IMR-90 (cell line): ENCODE measurements at regions not wholly inside any gene's neighbourhood (a gene's known extent, or its start where the extent isn't known, plus 50 kb on each side); places are given as distances from the start of the nearest gene placed in this dataset.

ENCODE experiments used
- ATAC-seq: fragments of 200-7000 bp; cut with Tn5 transposase; 2 replicates; pipeline ENCODE4 v1.9.1; 2020; ENCODE audit warnings: low read depth, mild to moderate bottlenecking, moderate library complexity
- BruUV-seq: library from RNA; stranded (reverse); fragments of 400-500 nt; replicated peaks from 2 replicates; lab custom pipeline; 2021; lab: Mats Ljungman, UMichigan
- CTCF ChIA-PET: fragments of 300-600 bp; formaldehyde crosslinking; extraction: SDS; loops from one replicate; lab custom pipeline; 2021; ENCODE audit warnings: antibody characterized with exemption; lab: Yijun Ruan, JAX
- POLR2A ChIA-PET: fragments of 300-600 bp; sonication (Branson Sonifier 250); formaldehyde crosslinking; loops from one replicate; lab custom pipeline; 2022; ENCODE audit warnings: antibody characterized with exemption; ENCODE audit not compliant: unreplicated experiment; lab: Charles Lee
- DNase-seq: peaks from one replicate; pipeline ENCODE4 v3.0.0; 2013
- H2AFZ ChIP-seq: replicated peaks from 2 replicates; pipeline ENCODE3; 2013; ENCODE audit warnings: low read length, mild to moderate bottlenecking; ENCODE audit not compliant: poor library complexity
- H2AK5ac ChIP-seq: 2 replicates; pipeline ENCODE4 v1.6.1; 2013; ENCODE audit warnings: low read depth, low read length, inconsistent platforms
- H2AK9ac ChIP-seq: replicated peaks from 2 replicates; pipeline ENCODE3; 2013; ENCODE audit warnings: mild to moderate bottlenecking, low read depth, low read length, moderate library complexity; ENCODE audit not compliant: poor library complexity
- H2BK120ac ChIP-seq: 2 replicates; pipeline ENCODE4 v1.6.1; 2013; ENCODE audit warnings: low read depth, low read length, inconsistent platforms
- H2BK15ac ChIP-seq: 3 replicates; pipeline ENCODE4 v1.6.1; 2013; ENCODE audit warnings: low read depth, low read length, inconsistent platforms
- H2BK20ac ChIP-seq: 2 replicates; pipeline ENCODE4 v1.6.1; 2013; ENCODE audit warnings: low read depth, mild to moderate bottlenecking, inconsistent platforms, low read length, moderate library complexity
- H2BK5ac ChIP-seq: 2 replicates; pipeline ENCODE4 v1.6.1; 2013; ENCODE audit warnings: mild to moderate bottlenecking, low read depth, low read length, inconsistent platforms; ENCODE audit not compliant: poor library complexity, severe bottlenecking
- H3K14ac ChIP-seq: replicated peaks from 2 replicates; pipeline ENCODE4 v1.6.1; 2013; ENCODE audit warnings: low read depth, low read length, inconsistent platforms
- H3K18ac ChIP-seq: 2 replicates; pipeline ENCODE4 v1.6.1; 2013; ENCODE audit warnings: low read depth, low read length, control low read depth
- H3K23ac ChIP-seq: 2 replicates; pipeline ENCODE4 v1.6.1; 2013; ENCODE audit warnings: low read depth, low read length, inconsistent platforms
- H3K27ac ChIP-seq: 2 replicates; pipeline ENCODE4 v1.5.1; 2013; ENCODE audit warnings: mild to moderate bottlenecking, control low read depth, low read length; ENCODE audit not compliant: insufficient read depth
- H3K27me3 ChIP-seq: 2 replicates; pipeline ENCODE4 v1.6.1; 2013; ENCODE audit warnings: low read length; ENCODE audit not compliant: control insufficient read depth, insufficient read depth
- H3K36me3 ChIP-seq: 2 replicates; pipeline ENCODE4 v1.6.1; 2013; ENCODE audit warnings: low read length, mixed read lengths; ENCODE audit not compliant: control insufficient read depth, insufficient read depth
- H3K4ac ChIP-seq: 2 replicates; pipeline ENCODE4 v1.6.1; 2013; ENCODE audit warnings: low read depth, low read length, inconsistent platforms
- H3K4me1 ChIP-seq: 2 replicates; pipeline ENCODE4 v1.6.1; 2013; ENCODE audit warnings: low read length, mixed read lengths; ENCODE audit not compliant: control insufficient read depth, insufficient read depth
- H3K4me2 ChIP-seq: 2 replicates; pipeline ENCODE4 v1.6.1; 2013; ENCODE audit warnings: low read depth, mild to moderate bottlenecking, control low read depth, low read length, moderate library complexity
- H3K4me3 ChIP-seq: 2 replicates; pipeline ENCODE4 v1.5.1; 2013; ENCODE audit warnings: low read depth, mild to moderate bottlenecking, control low read depth, low read length, moderate library complexity; ENCODE audit not compliant: insufficient read depth
- H3K56ac ChIP-seq: 2 replicates; pipeline ENCODE4 v1.6.1; 2013; ENCODE audit warnings: low read length, inconsistent platforms; ENCODE audit not compliant: insufficient read depth; ENCODE audit errors: extremely low read depth
- H3K79me1 ChIP-seq, 2 experiments: 2 replicates each; pipeline ENCODE4 v1.6.1; 2013; ENCODE audit warnings: low read length in 2 of 2, inconsistent platforms in 1 of 2, low read depth in 1 of 2
- H3K9ac ChIP-seq: 2 replicates; pipeline ENCODE4 v1.6.1; 2013; ENCODE audit warnings: low read depth, low read length, control low read depth
- H3K9me1 ChIP-seq: 2 replicates; pipeline ENCODE4 v1.6.1; 2013; ENCODE audit warnings: low read length, inconsistent platforms; ENCODE audit not compliant: insufficient read depth
- H3K9me3 ChIP-seq: 2 replicates; pipeline ENCODE4 v1.6.1; 2013; ENCODE audit warnings: low read length; ENCODE audit not compliant: control insufficient read depth, insufficient read depth
- H4K20me1 ChIP-seq: 2 replicates; pipeline ENCODE4 v1.6.1; 2013; ENCODE audit warnings: low read length, inconsistent platforms; ENCODE audit not compliant: insufficient read depth
- H4K5ac ChIP-seq: 2 replicates; pipeline ENCODE4 v1.6.1; 2013; ENCODE audit warnings: mild to moderate bottlenecking, low read depth, low read length, control low read depth
- H4K8ac ChIP-seq, 2 experiments: 2 replicates each; pipeline ENCODE4 v1.6.1; 2013; ENCODE audit warnings: low read depth in 2 of 2, low read length in 2 of 2, control low read depth in 1 of 2, inconsistent platforms in 1 of 2
- H4K91ac ChIP-seq: 2 replicates; pipeline ENCODE4 v1.6.1; 2013; ENCODE audit warnings: low read depth, low read length, inconsistent platforms; ENCODE audit not compliant: insufficient read depth
- CEBPB ChIP-seq: IDR thresholded peaks from 2 replicates; pipeline ENCODE4 v1.6.1; 2012; ENCODE audit warnings: low read depth, low read length, improper control_type of control experiment
- CHD1 ChIP-seq: IDR thresholded peaks from 2 replicates; pipeline ENCODE4 v1.6.1; 2012; ENCODE audit warnings: low read depth, low read length, improper control_type of control experiment
- MAZ ChIP-seq: IDR thresholded peaks from 2 replicates; pipeline ENCODE4 v1.6.1; 2012; ENCODE audit warnings: low read depth, mild to moderate bottlenecking, low read length, improper control_type of control experiment, moderate library complexity, borderline replicate concordance
- NFE2L2 ChIP-seq: fragments of 150-350 bp; IDR thresholded peaks from 2 replicates; pipeline ENCODE4 v1.6.1; 2016; ENCODE audit warnings: low read depth, mild to moderate bottlenecking, low read length
- RAD21 ChIP-seq: IDR thresholded peaks from 2 replicates; pipeline ENCODE4 v1.6.1; 2012; ENCODE audit warnings: low read length, improper control_type of control experiment
- RCOR1 ChIP-seq: IDR thresholded peaks from 2 replicates; pipeline ENCODE4 v1.6.1; 2012; ENCODE audit warnings: mild to moderate bottlenecking, low read length, improper control_type of control experiment; ENCODE audit not compliant: insufficient replicate concordance
- RFX5 ChIP-seq: IDR thresholded peaks from 2 replicates; pipeline ENCODE4 v1.8.0; 2012; ENCODE audit warnings: low read depth, mild to moderate bottlenecking, low read length, moderate library complexity
- WGBS, 2 experiments: methylation state at CpG; one replicate each; pipeline versions ENCODE4 v1.1.5 to v1.1.7; 2013; ENCODE audit warnings: missing lambda C conversion rate in 2 of 2; ENCODE audit not compliant: insufficient read length in 1 of 2; ENCODE audit errors: extremely low coverage in 2 of 2; 5-methylcytosine and 5-hydroxymethylcytosine counted together
- dilution Hi-C: fragments of 300-500 bp; cut with HindIII; formaldehyde crosslinking; loops from one replicate; pipeline ENCODE4 v1.14.3; 2018; ENCODE audit warnings: low sequenced_read_pairs; ENCODE audit not compliant: unreplicated experiment
- in situ Hi-C: fragments of 300-500 bp; cut with MboI; formaldehyde crosslinking; loops from 3 replicates; pipeline ENCODE4 v1.14.3; 2019; ENCODE audit warnings: low sequenced_read_pairs, inconsistent platforms, mixed read lengths
- intact Hi-C: fragments of 100-400 bp; cut with micrococcal nuclease; formaldehyde crosslinking; loops from 2 replicates; pipeline ENCODE4 v1.10.0; 2022
- TF ChIP-seq, protein P1 (sequence below): fragments of 150-350 bp; IDR thresholded peaks from 2 replicates; pipeline ENCODE4 v1.6.1; 2017; ENCODE audit warnings: mild to moderate bottlenecking, antibody characterized with exemption, low read length, low read depth

GRCh38 chr15:23897531-23897930, 210.4 kb upstream of the NDN start:
- Histone ChIP-seq H2BK20ac (no peak overlapping the region), H2BK15ac (no peak overlapping the region), H4K8ac (no peak overlapping the region), H3K18ac (no peak overlapping the region), H3K4me3 (no peak overlapping the region), H2BK120ac (no peak overlapping the region), H3K4ac (no peak overlapping the region), H2BK5ac (no peak overlapping the region), H4K20me1 (no peaks in the 10 kb centered on the region), H2AK9ac (no peak overlapping the region), H3K27ac (no peak overlapping the region), H2AFZ (no peak overlapping the region), H2AK5ac (no peak overlapping the region), H3K4me1 (no peaks in the 10 kb centered on the region), H3K56ac (no peak overlapping the region), H3K27me3 (no peaks in the 10 kb centered on the region), H3K14ac (no peak overlapping the region), H3K9me3 (peaks cover 6% of the 10 kb centered on the region; the same call in 1 of the 2 replicates), H3K4me2 (no peak overlapping the region), H3K79me1 (no peaks in the 10 kb centered on the region), H4K5ac (no peak overlapping the region), H3K23ac (no peak overlapping the region), H3K9ac (no peak overlapping the region), H3K9me1 (no peaks in the 10 kb centered on the region), H3K36me3 (no peaks in the 10 kb centered on the region), H4K91ac (no peak overlapping the region)
- DNase-seq (no peak), ATAC-seq (no peak)
- TF ChIP-seq RAD21, result no peak
- no peak for TF ChIP-seq NFE2L2
- TF ChIP-seq RCOR1, result no peak
- TF ChIP-seq RFX5, result no peak
- no peak for TF ChIP-seq MAZ
- TF ChIP-seq, protein P1, sequence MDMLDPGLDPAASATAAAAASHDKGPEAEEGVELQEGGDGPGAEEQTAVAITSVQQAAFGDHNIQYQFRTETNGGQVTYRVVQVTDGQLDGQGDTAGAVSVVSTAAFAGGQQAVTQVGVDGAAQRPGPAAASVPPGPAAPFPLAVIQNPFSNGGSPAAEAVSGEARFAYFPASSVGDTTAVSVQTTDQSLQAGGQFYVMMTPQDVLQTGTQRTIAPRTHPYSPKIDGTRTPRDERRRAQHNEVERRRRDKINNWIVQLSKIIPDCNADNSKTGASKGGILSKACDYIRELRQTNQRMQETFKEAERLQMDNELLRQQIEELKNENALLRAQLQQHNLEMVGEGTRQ, result no peak
- TF ChIP-seq CEBPB, result no peak
- no peak for TF ChIP-seq CHD1
- dilution Hi-C loops, result no loop called here
- in situ Hi-C loops, result no loop called here
- WGBS, 2 experiments, result 40% methylated on average over 1 of the region's 24 CpGs; no CpG with 5 or more reads in 1 of the 2 experiments
- intact Hi-C loops, result no loop called here
- ChIA-PET POLR2A (no interaction called here), CTCF (no interaction called here)
- no TSS peak for BruUV-seq
